ENCODE measurements at regions not wholly inside any gene's neighbourhood (a gene's known extent, or its start where the extent isn't known, plus 50 kb on each side); places are given as distances from the start of the nearest gene placed in this dataset.

DNA sequence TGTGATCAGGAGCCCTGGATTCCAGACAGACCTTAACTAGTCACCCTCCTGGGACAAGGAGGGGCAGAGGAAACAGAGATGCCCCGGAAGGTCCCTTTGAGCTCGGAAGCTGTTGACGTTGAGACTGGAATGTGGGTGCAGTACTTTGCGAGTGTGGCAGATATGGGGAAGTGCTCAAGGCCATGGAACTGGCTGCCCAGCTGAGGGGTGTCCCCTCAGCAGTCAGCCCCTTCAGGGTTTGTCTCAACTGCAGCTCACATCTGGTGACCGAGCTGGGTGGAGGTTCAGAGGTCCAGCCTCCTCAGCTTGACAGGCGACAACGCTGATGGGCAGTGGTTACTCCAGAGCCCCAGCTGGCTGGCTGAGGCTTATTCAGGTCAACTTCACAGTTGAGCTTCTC lies 150.3 kb upstream of the SNX19 start:
- TF ChIP-seq, protein P1, sequence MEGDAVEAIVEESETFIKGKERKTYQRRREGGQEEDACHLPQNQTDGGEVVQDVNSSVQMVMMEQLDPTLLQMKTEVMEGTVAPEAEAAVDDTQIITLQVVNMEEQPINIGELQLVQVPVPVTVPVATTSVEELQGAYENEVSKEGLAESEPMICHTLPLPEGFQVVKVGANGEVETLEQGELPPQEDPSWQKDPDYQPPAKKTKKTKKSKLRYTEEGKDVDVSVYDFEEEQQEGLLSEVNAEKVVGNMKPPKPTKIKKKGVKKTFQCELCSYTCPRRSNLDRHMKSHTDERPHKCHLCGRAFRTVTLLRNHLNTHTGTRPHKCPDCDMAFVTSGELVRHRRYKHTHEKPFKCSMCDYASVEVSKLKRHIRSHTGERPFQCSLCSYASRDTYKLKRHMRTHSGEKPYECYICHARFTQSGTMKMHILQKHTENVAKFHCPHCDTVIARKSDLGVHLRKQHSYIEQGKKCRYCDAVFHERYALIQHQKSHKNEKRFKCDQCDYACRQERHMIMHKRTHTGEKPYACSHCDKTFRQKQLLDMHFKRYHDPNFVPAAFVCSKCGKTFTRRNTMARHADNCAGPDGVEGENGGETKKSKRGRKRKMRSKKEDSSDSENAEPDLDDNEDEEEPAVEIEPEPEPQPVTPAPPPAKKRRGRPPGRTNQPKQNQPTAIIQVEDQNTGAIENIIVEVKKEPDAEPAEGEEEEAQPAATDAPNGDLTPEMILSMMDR (IDR thresholded peaks at IDR 0.05) = no peak
- TF ChIP-seq POLR2A (IDR thresholded peaks at IDR 0.05) = no peak

Measured in right lobe of liver (tissue), 4 donors.